ENCODE measurements at regions not wholly inside any gene's neighbourhood (a gene's known extent, or its start where the extent isn't known, plus 50 kb on each side); places are given as distances from the start of the nearest gene placed in this dataset.

DNA sequence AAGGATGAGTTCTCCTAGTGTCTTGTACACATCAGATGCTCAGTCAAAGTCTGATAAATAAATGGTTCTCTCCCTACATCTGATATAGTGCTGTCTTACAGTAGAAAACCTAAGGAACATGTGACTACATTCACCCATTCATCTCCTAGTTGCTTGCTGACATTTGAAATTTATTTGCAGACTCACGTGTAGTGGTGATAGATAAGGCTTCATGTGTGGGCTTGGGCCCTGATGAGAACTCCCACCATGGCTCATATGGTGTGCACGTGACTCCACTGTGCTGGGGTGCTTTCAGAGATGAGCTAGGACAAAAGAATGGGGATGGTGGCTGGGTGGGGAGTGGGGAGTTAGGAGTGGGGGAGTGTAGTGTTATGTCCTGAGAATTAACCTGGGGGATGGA lies 287.3 kb downstream of the RPS24 start:
- H3K27ac ChIP-seq (ENCODE audit: low read depth, low read length, poor library complexity, severe bottlenecking) = no peak overlapping the region
- CTCF ChIA-PET (ENCODE audit: unreplicated experiment) = no interaction called here

DNA sequence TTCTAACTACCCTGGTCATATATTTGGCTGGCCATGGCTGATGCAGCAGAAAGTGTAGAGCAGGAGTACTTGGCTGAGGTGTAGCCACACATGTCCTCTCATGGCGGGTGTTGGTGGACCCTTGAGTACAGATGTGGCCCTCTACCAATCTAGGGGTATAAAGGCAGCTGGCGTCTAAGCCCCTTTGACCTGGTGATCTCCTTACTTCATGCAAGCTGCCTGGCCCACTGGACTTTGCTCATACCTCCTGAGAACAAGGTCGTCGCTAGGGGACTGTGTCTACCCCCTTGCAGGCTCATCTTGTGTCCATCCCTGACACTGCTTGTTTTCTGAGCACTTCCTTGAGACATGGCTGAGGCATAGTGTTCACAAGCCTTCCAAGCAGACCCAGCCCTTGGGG lies 287.8 kb downstream of the RPS24 start:
- no peaks in the 10 kb centered on the region for H3K9me2 ChIP-seq (ENCODE audit: insufficient read depth, low read length)
- ChIA-PET CTCF (ENCODE audit: unreplicated experiment) (no interaction called here), POLR2A (no interaction called here)
- H4K20me1 ChIP-seq (ENCODE audit: insufficient read depth, low read length) = no peaks in the 10 kb centered on the region
- DNase-seq (ENCODE audit: low spot score) = no peak
- no peak overlapping the region for H3K4me2 ChIP-seq (ENCODE audit: low read length)
- no peak for TF ChIP-seq EZH2phosphoT487 (IDR thresholded peaks at IDR 0.05; ENCODE audit: borderline replicate concordance, low read depth, low read length)
- TF ChIP-seq, protein P1, sequence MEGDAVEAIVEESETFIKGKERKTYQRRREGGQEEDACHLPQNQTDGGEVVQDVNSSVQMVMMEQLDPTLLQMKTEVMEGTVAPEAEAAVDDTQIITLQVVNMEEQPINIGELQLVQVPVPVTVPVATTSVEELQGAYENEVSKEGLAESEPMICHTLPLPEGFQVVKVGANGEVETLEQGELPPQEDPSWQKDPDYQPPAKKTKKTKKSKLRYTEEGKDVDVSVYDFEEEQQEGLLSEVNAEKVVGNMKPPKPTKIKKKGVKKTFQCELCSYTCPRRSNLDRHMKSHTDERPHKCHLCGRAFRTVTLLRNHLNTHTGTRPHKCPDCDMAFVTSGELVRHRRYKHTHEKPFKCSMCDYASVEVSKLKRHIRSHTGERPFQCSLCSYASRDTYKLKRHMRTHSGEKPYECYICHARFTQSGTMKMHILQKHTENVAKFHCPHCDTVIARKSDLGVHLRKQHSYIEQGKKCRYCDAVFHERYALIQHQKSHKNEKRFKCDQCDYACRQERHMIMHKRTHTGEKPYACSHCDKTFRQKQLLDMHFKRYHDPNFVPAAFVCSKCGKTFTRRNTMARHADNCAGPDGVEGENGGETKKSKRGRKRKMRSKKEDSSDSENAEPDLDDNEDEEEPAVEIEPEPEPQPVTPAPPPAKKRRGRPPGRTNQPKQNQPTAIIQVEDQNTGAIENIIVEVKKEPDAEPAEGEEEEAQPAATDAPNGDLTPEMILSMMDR (conservative IDR thresholded peaks at IDR 0.05; ENCODE audit: low read length) = no peak
- H2AFZ ChIP-seq (ENCODE audit: low read length) = no peak overlapping the region
- H3K36me3 ChIP-seq (ENCODE audit: insufficient read depth, low read length) = no peaks in the 10 kb centered on the region
- H3K79me2 ChIP-seq (ENCODE audit: insufficient read depth, low read depth, low read length) = no peaks in the 10 kb centered on the region
- intact Hi-C loops (cut with micrococcal nuclease; ENCODE audit: unreplicated experiment) = no loop called here
- H3K4me1 ChIP-seq (ENCODE audit: insufficient read depth, low read length, poor library complexity, severe bottlenecking) = no peaks in the 10 kb centered on the region
- H3K27ac ChIP-seq (ENCODE audit: low read depth, low read length, poor library complexity, severe bottlenecking) = no peak overlapping the region
- H3K4me3 ChIP-seq (ENCODE audit: low read depth, low read length, poor library complexity, severe bottlenecking) = no peak overlapping the region
- H3K9me3 ChIP-seq (ENCODE audit: low read length) = peaks cover 11% of the 10 kb centered on the region
- no TSS peak for BruUV-seq (replicated peaks)

More for the DNA sequence above, 287.3 kb downstream of the RPS24 start:
- BruUV-seq (replicated peaks) = no TSS peak
- TF ChIP-seq, protein P1 (conservative IDR thresholded peaks at IDR 0.05; ENCODE audit: low read length) = no peak
- no peak for TF ChIP-seq EZH2phosphoT487 (IDR thresholded peaks at IDR 0.05; ENCODE audit: borderline replicate concordance, low read depth, low read length)
- Histone ChIP-seq H3K79me2 (ENCODE audit: insufficient read depth, low read depth, low read length) (no peaks in the 10 kb centered on the region), H2AFZ (ENCODE audit: low read length) (no peak overlapping the region), H3K36me3 (ENCODE audit: insufficient read depth, low read length) (no peaks in the 10 kb centered on the region), H3K4me2 (ENCODE audit: low read length) (no peak overlapping the region), H3K4me3 (ENCODE audit: low read depth, low read length, poor library complexity, severe bottlenecking) (no peak overlapping the region), H3K9me2 (ENCODE audit: insufficient read depth, low read length) (no peaks in the 10 kb centered on the region), H4K20me1 (ENCODE audit: insufficient read depth, low read length) (no peaks in the 10 kb centered on the region), H3K9me3 (ENCODE audit: low read length) (peaks cover 6% of the 10 kb centered on the region; the same call in 1 of the 2 replicates), H3K4me1 (ENCODE audit: insufficient read depth, low read length, poor library complexity, severe bottlenecking) (no peaks in the 10 kb centered on the region)
- intact Hi-C loops (cut with micrococcal nuclease; ENCODE audit: unreplicated experiment) = no loop called here
- no peak for DNase-seq (ENCODE audit: low spot score)
- POLR2A ChIA-PET = no interaction called here

DNA sequence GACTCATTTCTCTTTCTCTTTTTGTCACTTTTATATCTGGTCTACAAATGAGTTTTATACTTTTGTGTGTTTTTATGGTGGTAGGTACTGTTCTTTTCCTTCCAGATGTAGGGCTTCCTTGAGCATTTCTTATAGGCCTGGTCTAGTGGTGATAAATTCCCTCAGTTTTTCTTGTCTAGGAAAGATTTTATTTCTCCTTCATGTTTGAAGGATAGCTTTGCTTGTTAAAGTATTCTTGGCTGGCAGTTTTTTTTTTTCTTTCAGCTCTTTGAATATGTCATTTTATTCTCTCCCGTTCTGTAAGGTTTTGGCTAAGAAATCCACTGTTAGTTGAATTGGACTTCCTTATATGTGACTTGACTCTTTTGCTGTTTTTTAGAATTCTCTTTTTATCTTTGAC lies 292.7 kb downstream of the RPS24 start:
- no TSS peak for BruUV-seq (replicated peaks)
- Histone ChIP-seq H4K20me1 (ENCODE audit: insufficient read depth, low read length) (no peaks in the 10 kb centered on the region), H3K27ac (ENCODE audit: low read depth, low read length, poor library complexity, severe bottlenecking) (no peak overlapping the region), H3K4me3 (ENCODE audit: low read depth, low read length, poor library complexity, severe bottlenecking) (no peak overlapping the region), H3K4me1 (ENCODE audit: insufficient read depth, low read length, poor library complexity, severe bottlenecking) (no peaks in the 10 kb centered on the region), H3K36me3 (ENCODE audit: insufficient read depth, low read length) (no peaks in the 10 kb centered on the region), H3K9me2 (ENCODE audit: insufficient read depth, low read length) (no peaks in the 10 kb centered on the region), H3K4me2 (ENCODE audit: low read length) (no peak overlapping the region), H3K9me3 (ENCODE audit: low read length) (peaks cover 19% of the 10 kb centered on the region), H2AFZ (ENCODE audit: low read length) (no peak overlapping the region), H3K79me2 (ENCODE audit: insufficient read depth, low read depth, low read length) (no peaks in the 10 kb centered on the region)
- ChIA-PET CTCF (ENCODE audit: unreplicated experiment) (no interaction called here), POLR2A (interaction anchor here (0.7 kb wide), 1 partner anchor 473 kb away, joined by 3 read pairs; no protein-coding TSS in a partner anchor)
- no peak for DNase-seq (ENCODE audit: low spot score)
- no peak for TF ChIP-seq EZH2phosphoT487 (IDR thresholded peaks at IDR 0.05; ENCODE audit: borderline replicate concordance, low read depth, low read length)
- TF ChIP-seq, protein P1 (conservative IDR thresholded peaks at IDR 0.05; ENCODE audit: low read length) = no peak
- intact Hi-C loops (cut with micrococcal nuclease; ENCODE audit: unreplicated experiment) = no loop called here

Data from OCI-LY7 (cell line).